ENCODE measurements at regions not wholly inside any gene's neighbourhood (a gene's known extent, or its start where the extent isn't known, plus 50 kb on each side); places are given as distances from the start of the nearest gene placed in this dataset.
A peak's percentile ranks its signal among the peaks of the same experiment; 100 is the strongest.

GRCh38 chr16:27600381-27600780 is 50.4 kb downstream of the KATNIP start:
- DNase-seq = no peak

DNA sequence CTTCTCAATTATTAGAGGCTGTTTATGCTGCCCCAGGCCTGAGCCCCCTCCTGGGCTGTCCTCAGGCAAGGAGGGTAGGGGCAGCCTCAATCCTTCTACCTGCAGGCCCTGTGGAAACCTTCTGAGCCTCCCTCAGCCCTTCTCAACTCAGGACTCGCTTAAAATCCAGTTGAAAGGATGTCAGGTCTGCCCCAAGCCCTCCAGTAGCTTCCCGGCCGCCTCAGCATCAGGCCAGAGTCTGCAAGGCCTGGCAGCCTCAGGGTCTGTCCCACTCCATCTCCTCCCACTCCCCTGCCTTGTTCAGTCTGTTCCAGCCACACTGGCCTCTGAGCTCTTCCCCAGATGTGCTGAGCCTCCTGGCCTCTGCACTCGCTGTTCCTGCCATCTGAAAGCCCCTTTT is 52.2 kb downstream of the KATNIP start:
- no peak for DNase-seq

DNA sequence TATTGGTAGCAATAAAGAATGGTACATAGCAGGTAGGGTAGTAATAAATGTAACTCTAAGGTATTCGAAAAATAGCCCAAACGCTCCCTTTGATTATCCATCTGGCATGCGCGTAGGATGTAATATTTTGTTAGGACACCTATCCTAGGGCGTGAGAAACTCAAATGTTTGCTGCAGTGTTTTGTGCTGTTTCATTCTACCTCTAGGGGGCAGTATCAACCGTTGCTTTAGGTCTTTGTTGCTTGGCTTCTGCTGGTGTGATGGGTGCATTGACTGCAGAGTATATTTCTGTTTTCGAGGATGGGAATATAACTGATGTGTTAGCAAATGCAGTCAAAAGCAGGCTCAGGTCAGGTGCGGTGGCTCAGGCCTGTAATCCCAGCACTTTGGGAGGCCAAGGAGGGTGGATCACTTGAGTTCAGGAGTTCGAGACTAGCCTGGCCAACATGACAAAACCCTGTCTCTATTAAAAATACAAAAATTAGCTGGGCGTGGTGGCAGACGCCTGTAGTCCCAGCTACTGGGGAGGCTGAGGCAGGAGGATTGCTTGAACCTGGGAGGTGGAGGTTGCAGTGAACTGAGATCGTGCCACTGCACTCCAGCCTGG is 55.7 kb downstream of the KATNIP start:
- peak in 1 of 3 donors; percentile 55 for DNase-seq

GRCh38 chr16:27611340-27611739 is 61.4 kb downstream of the KATNIP start:
- DNase-seq = no peak

GRCh38 chr16:27613238-27613791 is 63.4 kb downstream of the KATNIP start:
- DNase-seq = no peak

DNA sequence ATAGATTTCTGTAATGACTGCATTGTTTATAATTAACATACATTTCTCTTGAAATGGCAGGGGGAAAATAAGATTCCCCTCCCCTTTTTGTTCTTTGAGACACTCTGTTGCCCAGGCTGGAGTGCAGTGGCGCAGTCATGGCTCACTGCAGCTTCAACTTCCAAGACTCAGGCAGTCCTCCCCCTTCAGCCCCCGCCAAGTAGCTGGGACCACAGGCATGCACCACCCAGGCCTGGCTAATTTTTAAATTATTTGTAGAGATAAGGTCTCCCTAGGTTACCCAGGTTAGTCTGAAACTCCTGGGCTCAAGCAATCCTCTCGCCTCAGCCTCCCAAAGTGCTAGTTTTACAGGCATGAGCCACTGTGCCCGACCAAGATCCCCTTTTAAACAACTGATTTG is 67.7 kb downstream of the KATNIP start:
- DNase-seq = no peak

GRCh38 chr16:27618165-27618564 is 68.2 kb downstream of the KATNIP start:
- DNase-seq = no peak

DNA sequence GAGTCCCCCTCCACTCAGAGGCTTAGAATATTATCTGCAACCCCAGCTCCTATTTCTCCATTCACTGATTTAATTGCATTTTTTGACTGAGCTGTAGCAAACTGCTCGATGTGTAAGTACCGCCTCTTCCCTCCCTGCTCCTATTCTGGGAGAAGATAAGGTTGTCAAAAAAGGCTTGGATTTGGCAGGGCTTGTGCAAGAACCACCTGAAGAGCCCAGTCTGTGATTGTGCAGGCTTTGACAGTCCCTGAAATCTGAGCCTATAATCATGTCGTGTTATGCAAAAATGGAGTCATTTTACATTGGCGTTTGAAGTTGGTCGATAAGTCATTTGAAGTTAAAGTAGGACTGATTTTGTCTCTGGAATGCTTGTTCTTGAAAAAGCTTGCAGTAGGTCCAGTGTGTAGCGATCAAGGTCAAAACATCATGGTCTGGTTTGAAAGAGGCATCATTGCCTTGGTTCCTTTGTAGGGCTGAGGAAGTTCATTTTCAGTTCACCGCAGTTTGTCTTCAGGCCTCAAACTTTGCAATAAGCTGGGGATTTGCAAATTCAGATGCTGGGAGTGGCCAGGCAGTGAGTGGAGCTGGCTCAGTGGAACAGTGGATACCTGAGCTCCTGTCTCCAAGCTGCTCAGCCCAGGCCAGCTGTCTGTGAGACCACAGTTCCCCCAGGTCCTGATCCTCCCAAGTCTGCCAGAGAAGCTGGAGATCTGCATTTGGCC is 68.8 kb downstream of the KATNIP start:
- peak in 1 of 3 donors; percentile 66 for DNase-seq

- no peak for DNase-seq
Measured at GRCh38 chr16:27620541-27620940, 70.6 kb downstream of the KATNIP start.

GRCh38 chr16:27624154-27625049 is 74.5 kb downstream of the KATNIP start:
- DNase-seq = no peak

- no peak for DNase-seq
Measured at GRCh38 chr16:27625050-27625697, 75.2 kb downstream of the KATNIP start.

DNA sequence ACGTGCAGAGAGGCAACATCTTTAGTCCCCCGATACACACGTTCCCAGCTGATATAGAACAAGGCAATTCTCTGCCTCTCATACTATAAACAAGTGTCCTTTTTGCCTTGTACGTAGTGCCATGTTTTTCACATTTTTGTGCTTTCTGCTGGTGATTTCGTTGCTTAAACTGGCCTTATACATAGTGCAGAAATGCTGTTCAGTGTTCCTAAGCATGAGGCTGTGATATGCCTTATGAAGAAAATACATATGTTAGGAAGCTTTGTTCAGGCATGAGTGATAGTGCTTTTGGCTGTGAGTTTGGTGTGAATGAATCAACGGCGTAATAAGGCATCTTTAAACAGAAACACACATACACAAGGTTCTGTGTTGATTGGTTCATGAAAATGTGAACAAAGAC is 77.2 kb downstream of the KATNIP start:
- DNase-seq = no peak

- peak in 1 of 3 donors; percentile 70 for DNase-seq
Measured at GRCh38 chr16:27628241-27628942, 78.4 kb downstream of the KATNIP start.

DNA sequence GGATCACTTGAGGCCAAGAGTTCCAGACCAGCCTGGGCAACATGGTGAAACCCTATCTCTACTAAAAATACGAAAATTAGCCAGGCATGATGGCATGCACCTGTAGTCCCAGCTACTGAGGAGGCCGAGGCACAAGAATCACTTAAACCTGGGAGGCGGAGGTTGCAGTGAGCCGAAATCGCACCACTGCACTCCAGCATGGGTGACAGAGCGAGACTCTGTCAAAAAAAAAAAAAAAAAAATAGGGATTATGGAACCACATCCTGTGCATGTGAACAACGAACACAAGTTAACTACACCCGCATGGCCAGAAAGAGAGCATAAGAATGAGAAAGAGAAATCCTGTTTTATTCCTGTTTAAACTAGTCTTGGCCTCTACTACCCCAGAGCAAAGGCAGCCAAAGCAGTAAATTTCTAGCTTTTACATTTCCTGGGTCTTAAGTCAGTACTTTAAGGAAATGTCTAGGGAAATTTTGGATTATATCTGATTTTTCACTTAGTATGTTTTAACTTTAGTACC is 79.1 kb downstream of the KATNIP start:
- peak in 1 of 3 donors; percentile 67 for DNase-seq

- DNase-seq = no peak
Measured at GRCh38 chr16:27632216-27632615, 82.3 kb downstream of the KATNIP start.

GRCh38 chr16:27633221-27633620 is 83.3 kb downstream of the KATNIP start:
- no peak for DNase-seq

DNA sequence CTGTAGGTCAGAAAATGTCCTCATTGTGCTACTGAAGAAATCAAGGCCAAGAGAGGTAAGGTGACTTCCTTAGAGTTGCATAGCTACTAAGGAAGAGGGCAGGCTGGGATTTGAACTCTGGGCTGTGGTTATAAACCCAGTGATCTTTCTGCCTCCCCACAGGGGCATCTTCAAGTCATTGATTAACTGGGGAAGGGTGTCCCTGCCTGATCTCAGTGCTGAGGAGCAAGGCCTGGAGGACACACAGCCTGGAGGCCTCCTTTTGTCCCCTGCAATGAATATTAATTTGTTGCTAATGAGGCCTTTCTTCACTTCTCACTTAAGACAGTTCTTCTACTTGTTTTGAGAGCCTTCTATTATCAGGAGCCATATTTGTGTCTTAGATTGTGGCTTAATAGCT is 83.8 kb downstream of the KATNIP start:
- no peak for DNase-seq

GRCh38 chr16:27634779-27635178 is 84.8 kb downstream of the KATNIP start:
- DNase-seq = peak in 1 of 3 donors; percentile 65

GRCh38 chr16:27636453-27637240 is 86.7 kb downstream of the KATNIP start:
- DNase-seq = no peak
